Dermis blood vessel endothelial cell (primary cell): ENCODE measurements at regions not wholly inside any gene's neighbourhood (a gene's known extent, or its start where the extent isn't known, plus 50 kb on each side); places are given as distances from the start of the nearest gene placed in this dataset.

Experiments used
- DNase-seq: peaks from one replicate; pipeline ENCODE4 v3.0.0; 2010

- DNase-seq, result no peak
These were observed 457.0 kb downstream of the PCNX1 start for GRCh38 chr14:71363946-71364925.

DNA sequence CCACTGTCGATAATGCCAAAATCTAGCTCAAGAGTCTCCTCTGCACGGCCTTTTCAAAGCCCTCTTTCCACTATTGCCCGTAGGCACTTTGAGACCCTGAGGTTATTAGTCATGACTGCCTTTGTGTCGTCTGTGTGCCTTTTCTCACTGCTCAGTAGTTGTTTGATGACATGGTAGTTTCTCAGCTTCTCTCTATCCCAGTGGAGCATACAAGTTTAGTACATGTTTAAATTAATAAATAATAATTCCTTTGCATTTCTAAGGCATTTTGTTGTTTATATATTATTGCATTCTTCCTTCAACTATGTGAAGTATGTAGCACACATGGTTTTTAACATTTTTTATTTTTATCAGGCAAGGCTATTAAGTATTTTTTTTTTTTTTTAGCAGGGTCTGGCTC, 458.1 kb downstream of the PCNX1 start:
- no peak for DNase-seq

- no peak for DNase-seq
These were observed 459.6 kb downstream of the PCNX1 start for GRCh38 chr14:71366861-71367260.

DNA sequence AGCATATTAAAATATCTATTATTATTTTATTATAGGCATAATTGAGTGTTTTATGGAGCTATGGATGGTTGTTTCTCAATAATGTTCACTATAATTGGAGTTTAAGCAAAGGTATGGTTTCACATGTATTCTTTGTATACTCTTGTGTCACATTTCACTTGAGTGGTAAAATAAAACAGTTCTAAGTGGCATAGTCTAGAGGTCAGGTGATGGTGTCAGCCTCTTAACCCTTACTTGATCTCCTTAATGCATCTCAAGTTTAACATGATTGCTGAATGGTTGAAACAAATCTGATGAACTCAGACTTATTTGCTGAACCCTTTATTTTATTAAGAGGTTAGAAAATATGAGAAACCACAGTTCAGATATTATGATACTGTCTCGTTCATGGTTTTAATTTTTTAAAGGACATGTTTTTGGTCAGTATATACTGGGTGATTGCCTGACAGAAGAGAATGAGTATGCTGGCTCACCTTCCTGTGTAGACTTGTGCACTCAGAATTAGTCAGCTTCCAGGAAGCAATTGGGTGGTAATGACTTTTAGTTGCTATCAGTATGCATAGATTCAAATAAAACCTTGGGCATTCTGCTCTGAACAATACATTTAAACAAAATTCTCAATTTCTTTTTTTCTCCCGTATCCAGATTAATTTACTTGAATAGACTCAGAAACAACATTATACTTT, 464.6 kb downstream of the PCNX1 start:
- peak; percentile 81 for DNase-seq

DNA sequence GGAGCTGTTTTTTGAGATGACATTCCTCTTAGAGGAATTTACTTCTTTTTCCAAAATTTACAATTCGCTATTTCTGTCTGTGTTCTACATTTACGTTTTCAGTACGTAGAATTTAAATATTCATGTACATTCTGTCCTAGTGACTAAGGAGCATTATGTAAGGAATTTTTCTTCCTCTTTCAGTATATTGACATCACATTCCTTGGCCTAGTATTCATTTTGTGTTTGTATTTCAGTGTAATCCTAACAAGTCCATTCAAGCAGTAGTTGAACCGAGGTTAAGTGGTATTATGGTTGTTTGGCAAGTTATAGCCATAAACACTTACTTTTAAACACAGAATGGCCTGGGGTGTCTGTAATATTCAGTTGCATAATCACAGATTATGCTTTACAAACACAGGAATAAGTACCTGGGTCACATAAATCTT, 465.2 kb downstream of the PCNX1 start:
- DNase-seq, result peak; percentile 13

GRCh38 chr14:71373773-71374172, 466.5 kb downstream of the PCNX1 start:
- no peak for DNase-seq

GRCh38 chr14:71374989-71375388, 467.7 kb downstream of the PCNX1 start:
- no peak for DNase-seq

DNA sequence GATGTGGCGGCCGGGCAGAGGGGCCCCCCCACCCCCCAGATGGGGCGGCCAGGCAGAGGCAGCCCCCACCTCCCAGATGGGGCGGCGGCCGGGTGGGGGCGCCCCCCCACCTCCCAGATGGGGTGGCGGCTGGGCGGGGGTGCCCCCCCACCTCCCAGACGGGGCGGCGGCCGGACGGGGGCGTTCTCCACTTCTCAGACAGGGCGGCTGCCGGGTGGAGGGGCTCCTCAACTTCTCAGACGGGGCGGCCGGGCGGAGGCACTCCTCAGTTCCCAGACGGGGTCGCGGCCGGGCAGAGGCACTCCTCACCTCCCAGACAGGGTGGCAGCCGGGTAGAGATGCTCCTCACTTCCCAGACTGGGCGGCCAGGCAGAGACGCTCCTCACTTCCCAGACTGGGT, 469.8 kb downstream of the PCNX1 start:
- no peak for DNase-seq

GRCh38 chr14:71380271-71380670, 473.0 kb downstream of the PCNX1 start:
- no peak for DNase-seq

DNA sequence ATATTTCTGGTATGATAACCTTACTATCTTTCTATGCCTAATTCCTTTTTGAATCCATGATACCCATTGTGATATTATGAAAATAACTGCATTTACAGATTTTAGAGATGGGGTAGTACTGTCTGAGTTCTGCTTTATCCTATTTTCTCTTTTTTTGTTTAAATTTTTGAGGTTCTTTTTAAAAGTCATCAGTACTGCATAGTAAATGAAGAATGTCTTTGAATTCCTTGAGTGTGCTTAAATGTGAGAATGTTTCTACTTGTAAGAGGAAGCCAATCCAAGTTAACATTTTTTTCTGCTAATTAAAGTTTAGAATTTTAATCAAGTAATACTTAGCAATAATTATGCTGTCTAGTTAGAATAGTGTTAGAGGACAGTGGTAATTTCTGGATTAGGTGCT, 474.6 kb downstream of the PCNX1 start:
- DNase-seq, result no peak

DNA sequence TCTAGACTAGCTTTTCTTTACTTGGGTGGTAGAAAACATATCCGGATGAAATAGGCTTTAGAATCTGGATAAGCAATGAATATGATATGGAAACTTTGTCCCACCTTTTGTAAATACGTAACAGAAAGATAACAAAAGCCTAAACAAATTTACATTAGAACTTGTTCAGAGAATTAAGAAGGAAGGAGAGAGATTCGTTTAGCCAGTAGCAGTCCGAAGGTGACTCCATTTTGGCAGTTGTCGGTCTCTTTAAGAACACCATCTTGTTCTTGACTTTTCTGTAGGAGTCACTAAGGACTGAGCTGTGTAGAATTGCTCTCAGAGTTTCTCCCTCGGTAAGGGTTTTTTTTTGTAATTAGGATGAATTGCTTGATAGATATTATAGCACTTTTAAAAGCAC, 475.1 kb downstream of the PCNX1 start:
- no peak for DNase-seq

- no peak for DNase-seq
These were observed 476.3 kb downstream of the PCNX1 start for GRCh38 chr14:71383510-71383909.

DNA sequence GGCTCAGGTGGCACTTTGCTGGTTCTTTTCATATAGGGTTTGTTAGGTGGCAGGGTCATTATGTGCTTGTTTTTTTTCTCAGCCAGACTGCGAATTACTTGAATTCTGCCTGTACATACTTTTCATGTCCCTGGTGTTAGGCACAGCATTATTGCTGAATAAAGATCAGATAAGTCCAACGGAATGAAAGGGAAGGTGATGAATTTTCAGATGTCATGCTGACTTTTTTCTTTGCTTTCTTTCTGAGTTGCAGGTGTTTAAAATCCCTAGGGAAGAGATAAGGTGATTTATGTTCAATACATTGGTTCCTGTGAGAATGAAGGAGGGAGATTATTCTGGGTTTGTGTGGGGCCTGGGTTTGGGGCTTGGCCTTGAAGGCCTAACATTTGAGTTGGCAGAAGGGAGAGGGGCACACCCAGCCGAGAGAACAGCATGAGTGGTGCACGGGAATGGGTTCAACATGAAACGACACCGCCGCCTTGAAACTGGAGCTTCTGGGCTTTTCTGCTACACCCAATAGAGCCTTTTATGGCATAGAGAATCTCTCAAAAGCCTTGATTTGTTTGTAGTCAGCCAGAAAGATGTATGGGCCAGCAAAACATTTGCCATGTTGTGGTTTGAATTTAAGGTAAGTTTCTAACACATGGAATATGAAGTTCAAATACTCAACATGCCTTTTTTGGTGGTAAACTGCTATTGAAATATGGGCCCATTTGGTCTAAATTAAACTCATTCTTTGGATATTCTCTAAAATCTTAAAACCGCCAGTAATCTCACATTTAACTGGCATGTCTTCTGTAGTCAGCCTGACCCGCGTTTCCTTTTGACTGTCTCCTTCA, 477.0 kb downstream of the PCNX1 start:
- DNase-seq, result no peak

DNA sequence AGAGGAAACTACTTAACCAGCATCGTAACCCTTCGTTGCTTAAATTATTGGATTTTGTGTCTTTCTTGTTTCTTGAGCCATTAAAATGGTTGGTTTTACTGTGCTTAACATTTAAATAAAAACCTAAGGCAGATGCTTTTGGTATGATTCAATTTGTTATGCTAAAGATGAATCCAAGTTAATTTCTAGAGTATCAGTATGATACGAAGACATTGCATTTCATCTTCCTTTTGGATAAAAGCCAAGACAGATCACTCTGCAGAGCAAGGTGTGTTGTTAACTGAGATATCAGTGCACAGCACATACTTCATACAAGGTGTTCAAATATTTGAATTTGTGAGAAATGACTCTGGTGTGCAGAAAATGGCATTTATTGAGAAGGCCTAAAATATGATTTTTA, 480.5 kb downstream of the PCNX1 start:
- DNase-seq, result no peak

DNA sequence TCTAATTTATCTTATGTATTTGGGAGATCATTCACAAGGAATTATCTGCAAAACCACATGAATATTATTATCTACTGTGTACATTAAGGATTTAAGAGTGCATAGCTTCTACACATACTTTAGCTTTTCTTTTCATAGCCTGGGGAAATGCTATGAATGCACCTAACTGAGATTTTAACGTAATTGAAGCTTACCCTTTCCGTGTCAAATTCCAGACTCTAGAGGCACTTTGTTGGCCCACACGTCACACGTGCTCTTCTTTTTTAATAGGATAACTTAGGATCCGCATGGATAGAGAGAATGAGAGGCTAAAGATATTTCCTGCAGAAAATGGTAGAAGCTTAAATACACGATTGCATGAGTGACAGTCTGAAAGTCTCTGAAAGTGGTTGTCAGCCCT, 481.1 kb downstream of the PCNX1 start:
- DNase-seq, result no peak

DNA sequence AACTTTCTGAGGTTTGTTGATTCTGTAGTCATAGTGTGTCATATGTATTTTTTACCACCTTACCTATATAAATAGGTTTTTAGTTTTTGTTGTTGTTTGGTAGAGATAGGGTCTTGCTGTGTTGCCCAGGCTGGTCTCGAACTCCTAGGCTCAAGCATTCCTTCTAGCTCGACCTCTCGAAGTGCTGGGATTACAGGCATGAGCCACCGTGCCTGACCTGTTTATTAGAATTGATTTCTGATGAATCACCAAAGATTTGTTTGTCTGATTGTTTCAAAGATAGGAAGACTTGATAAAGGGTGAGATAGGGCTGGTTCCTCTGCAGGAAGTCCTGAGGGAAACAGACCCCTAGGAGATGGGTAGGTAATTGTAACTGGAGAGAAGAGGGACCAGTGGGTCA, 481.6 kb downstream of the PCNX1 start:
- DNase-seq, result no peak

DNA sequence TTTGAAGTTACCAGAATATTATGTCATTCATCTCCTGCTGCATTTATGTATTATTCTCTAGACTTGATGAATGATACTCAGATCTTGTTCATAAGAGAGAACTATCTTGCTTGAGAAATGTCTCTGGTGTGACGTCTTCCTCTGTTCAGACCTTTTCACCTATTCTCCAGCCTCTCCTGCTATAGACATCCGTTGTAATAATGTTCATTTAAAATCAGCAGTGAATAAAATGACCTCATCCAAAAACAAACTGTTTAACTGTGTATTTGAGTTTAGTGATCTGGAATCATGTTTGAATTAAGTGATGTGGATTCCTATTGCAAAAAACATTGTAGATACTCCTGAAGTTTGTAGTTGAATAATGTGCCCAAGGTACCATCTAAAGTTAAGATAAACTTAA, 487.1 kb downstream of the PCNX1 start:
- no peak for DNase-seq

- no peak for DNase-seq
These were observed 487.9 kb downstream of the PCNX1 start for GRCh38 chr14:71395151-71395604.

DNA sequence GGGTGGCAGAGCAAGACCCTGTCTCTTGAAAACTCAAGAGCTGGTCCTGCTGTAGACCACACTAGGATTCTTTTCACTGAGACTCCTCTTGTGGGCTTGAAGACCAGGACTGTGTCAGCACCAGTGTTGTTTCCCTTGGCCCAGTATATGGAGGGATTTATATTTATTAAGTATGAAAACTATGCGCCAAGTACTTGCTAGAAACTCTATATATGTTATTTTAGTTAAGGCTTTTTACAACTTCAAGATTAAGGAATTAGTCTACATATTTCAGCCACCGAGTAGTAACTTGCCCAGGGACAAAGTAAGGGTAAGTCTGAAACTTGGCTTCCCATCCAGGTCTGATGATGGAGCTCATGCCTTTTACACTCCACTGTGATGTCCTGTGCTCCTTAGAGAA, 488.4 kb downstream of the PCNX1 start:
- no peak for DNase-seq

- DNase-seq, result no peak
These were observed 488.9 kb downstream of the PCNX1 start for GRCh38 chr14:71396050-71396677.

GRCh38 chr14:71397371-71397770, 490.1 kb downstream of the PCNX1 start:
- no peak for DNase-seq

GRCh38 chr14:71398450-71398849, 491.2 kb downstream of the PCNX1 start:
- DNase-seq, result no peak
